ENCODE measurements at regions not wholly inside any gene's neighbourhood (a gene's known extent, or its start where the extent isn't known, plus 50 kb on each side); places are given as distances from the start of the nearest gene placed in this dataset.

- Histone ChIP-seq H3K4me1 (no peaks in the 10 kb centered on the region), H3K36me3 (no peaks in the 10 kb centered on the region), H3K27me3 (no peaks in the 10 kb centered on the region), H3K9me3 (no peaks in the 10 kb centered on the region), H3K4me3 (no peak overlapping the region), H3K27ac (no peak overlapping the region)
- intact Hi-C loops (cut with DNase I; ENCODE audit: low total_unique reads), result no loop called here
- TF ChIP-seq POLR2A (IDR thresholded peaks at IDR 0.05), result no peak
- no peak for TF ChIP-seq CTCF (IDR thresholded peaks at IDR 0.05)
- DNase-seq, result no peak
Measured at GRCh38 chr1:72781038-72781437, 498.7 kb upstream of the NEGR1 start.

- H3K36me3 ChIP-seq, result no peaks in the 10 kb centered on the region
- H3K27ac ChIP-seq, result no peak overlapping the region
- H3K4me3 ChIP-seq, result no peak overlapping the region
- no peak for DNase-seq
- H3K27me3 ChIP-seq, result no peaks in the 10 kb centered on the region
- no peak for TF ChIP-seq POLR2A (IDR thresholded peaks at IDR 0.05)
- no peaks in the 10 kb centered on the region for H3K9me3 ChIP-seq
- intact Hi-C loops (cut with DNase I; ENCODE audit: low total_unique reads), result no loop called here
- H3K4me1 ChIP-seq, result no peaks in the 10 kb centered on the region
Measured at GRCh38 chr1:72780212-72780611, 497.9 kb upstream of the NEGR1 start.

GRCh38 chr1:72777918-72778317, 495.6 kb upstream of the NEGR1 start:
- Histone ChIP-seq H3K9me3 (no peaks in the 10 kb centered on the region), H3K36me3 (no peaks in the 10 kb centered on the region), H3K27me3 (no peaks in the 10 kb centered on the region), H3K27ac (no peak overlapping the region), H3K4me3 (no peak overlapping the region), H3K4me1 (no peaks in the 10 kb centered on the region)
- no peak for TF ChIP-seq POLR2A (IDR thresholded peaks at IDR 0.05)
- no peak for TF ChIP-seq CTCF (IDR thresholded peaks at IDR 0.05)
- no peak for DNase-seq
- intact Hi-C loops (cut with DNase I; ENCODE audit: low total_unique reads), result no loop called here

- intact Hi-C loops (cut with DNase I; ENCODE audit: low total_unique reads), result no loop called here
- Histone ChIP-seq H3K27ac (no peak overlapping the region), H3K9me3 (no peaks in the 10 kb centered on the region), H3K27me3 (no peaks in the 10 kb centered on the region), H3K4me1 (no peaks in the 10 kb centered on the region), H3K4me3 (no peak overlapping the region), H3K36me3 (no peaks in the 10 kb centered on the region)
- no peak for DNase-seq
- TF ChIP-seq CTCF (IDR thresholded peaks at IDR 0.05), result no peak
- no peak for TF ChIP-seq POLR2A (IDR thresholded peaks at IDR 0.05)
Measured at GRCh38 chr1:72763481-72763880, 481.1 kb upstream of the NEGR1 start.

DNA sequence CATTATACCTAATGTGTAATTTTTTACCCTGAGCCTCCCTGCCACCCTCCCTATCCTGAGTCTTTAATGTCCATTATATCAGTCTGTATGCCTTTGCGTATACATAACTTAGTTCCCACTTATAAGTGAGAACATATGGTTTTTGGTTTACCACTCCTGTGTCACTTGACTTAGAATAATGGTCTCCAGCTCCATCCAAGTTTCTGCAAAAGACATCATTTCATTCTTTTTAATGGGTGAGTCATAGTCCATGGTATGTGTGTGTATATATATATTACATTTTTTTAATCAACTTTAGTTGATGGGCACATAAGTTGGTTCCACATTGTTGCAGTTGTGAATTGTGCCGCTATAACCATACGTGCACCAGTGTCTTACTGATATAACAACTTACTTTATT, 477.1 kb upstream of the NEGR1 start:
- Histone ChIP-seq H3K27me3 (no peaks in the 10 kb centered on the region), H3K27ac (no peak overlapping the region), H3K4me1 (no peaks in the 10 kb centered on the region), H3K36me3 (no peaks in the 10 kb centered on the region), H3K9me3 (no peaks in the 10 kb centered on the region), H3K4me3 (no peak overlapping the region)
- DNase-seq, result no peak
- intact Hi-C loops (cut with DNase I; ENCODE audit: low total_unique reads), result no loop called here
- TF ChIP-seq POLR2A (IDR thresholded peaks at IDR 0.05) (no peak), CTCF (IDR thresholded peaks at IDR 0.05) (no peak)

DNA sequence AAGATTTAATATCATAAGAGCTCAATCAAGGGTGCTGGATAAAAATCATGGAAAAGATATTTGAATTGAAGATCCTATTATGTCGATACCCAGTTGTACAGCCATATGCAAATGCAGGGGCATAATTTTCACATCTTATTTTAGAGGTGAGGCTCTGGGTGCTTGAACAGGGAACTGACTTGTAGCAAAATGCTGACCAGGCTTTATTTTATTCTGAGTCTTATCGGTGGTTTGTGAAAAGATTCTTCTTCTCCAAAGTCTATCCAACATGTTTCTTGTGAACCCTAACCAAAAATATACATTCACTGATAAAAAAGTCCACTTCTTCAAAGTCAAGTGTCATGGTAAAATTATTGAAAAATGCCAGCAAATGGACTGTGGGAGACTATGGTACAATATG, 475.5 kb upstream of the NEGR1 start:
- intact Hi-C loops (cut with DNase I; ENCODE audit: low total_unique reads), result no loop called here
- no peaks in the 10 kb centered on the region for H3K36me3 ChIP-seq
- H3K27ac ChIP-seq, result no peak overlapping the region
- H3K27me3 ChIP-seq, result no peaks in the 10 kb centered on the region
- no peaks in the 10 kb centered on the region for H3K4me1 ChIP-seq
- H3K4me3 ChIP-seq, result no peak overlapping the region
- H3K9me3 ChIP-seq, result no peaks in the 10 kb centered on the region
- TF ChIP-seq POLR2A (IDR thresholded peaks at IDR 0.05) (no peak), CTCF (IDR thresholded peaks at IDR 0.05) (no peak)
- no peak for DNase-seq

All from uterus (tissue), 3 donors.